Testis (tissue), 2 donors: ENCODE measurements at regions not wholly inside any gene's neighbourhood (a gene's known extent, or its start where the extent isn't known, plus 50 kb on each side); places are given as distances from the start of the nearest gene placed in this dataset.

Experiments used
- POLR2A ChIP-seq: fragments of 450-650 bp; IDR thresholded peaks from one replicate; pipeline ENCODE4 v1.6.1; 2017; ENCODE audit warnings: antibody characterized with exemption, mild to moderate bottlenecking, moderate library complexity
- TF ChIP-seq, protein P1 (sequence below), 3 experiments: fragments of 450-650 bp in 2 of 3; fragments of 200-600 bp in 1 of 3; sonication (generic) in 1 of 3; IDR thresholded peaks; one replicate each; pipeline ENCODE4 v1.5.1; 2016 to 2019; ENCODE audit warnings: antibody characterized with exemption in 3 of 3, mild to moderate bottlenecking in 2 of 3, moderate library complexity in 1 of 3

DNA sequence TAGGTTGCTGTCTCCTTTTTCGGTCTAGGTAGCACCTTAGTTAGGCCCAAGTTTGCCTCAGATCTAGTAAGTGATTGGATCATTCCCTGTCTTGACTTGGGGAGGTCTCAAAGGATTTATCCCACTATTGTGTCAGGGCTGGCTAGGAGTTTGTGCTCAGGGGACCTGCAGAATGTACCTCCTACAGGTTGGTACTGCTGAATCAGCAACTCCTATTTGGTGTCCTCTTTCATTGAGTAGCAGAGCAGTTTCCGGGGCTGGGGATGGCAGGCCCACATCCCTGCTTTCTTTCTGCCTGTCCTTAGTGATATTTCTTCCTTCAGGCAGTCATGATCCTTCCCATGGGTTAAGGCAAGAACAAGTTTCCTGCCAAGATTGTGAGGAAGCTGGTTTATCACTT lies 192.9 kb upstream of the CCNH start:
- TF ChIP-seq, protein P1, sequence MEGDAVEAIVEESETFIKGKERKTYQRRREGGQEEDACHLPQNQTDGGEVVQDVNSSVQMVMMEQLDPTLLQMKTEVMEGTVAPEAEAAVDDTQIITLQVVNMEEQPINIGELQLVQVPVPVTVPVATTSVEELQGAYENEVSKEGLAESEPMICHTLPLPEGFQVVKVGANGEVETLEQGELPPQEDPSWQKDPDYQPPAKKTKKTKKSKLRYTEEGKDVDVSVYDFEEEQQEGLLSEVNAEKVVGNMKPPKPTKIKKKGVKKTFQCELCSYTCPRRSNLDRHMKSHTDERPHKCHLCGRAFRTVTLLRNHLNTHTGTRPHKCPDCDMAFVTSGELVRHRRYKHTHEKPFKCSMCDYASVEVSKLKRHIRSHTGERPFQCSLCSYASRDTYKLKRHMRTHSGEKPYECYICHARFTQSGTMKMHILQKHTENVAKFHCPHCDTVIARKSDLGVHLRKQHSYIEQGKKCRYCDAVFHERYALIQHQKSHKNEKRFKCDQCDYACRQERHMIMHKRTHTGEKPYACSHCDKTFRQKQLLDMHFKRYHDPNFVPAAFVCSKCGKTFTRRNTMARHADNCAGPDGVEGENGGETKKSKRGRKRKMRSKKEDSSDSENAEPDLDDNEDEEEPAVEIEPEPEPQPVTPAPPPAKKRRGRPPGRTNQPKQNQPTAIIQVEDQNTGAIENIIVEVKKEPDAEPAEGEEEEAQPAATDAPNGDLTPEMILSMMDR (IDR thresholded peaks at IDR 0.05), result no peak
- no peak for TF ChIP-seq POLR2A
